GM12874 (cell line): ENCODE measurements at regions not wholly inside any gene's neighbourhood (a gene's known extent, or its start where the extent isn't known, plus 50 kb on each side); places are given as distances from the start of the nearest gene placed in this dataset.

Source experiments
- CTCF ChIP-seq: IDR thresholded peaks from 2 replicates; pipeline ENCODE4 v1.5.1; 2011; ENCODE audit warnings: low read depth, mild to moderate bottlenecking, control low read depth, low read length, moderate library complexity; ENCODE audit not compliant: insufficient read depth

- TF ChIP-seq CTCF, result no peak
Measured at GRCh38 chr7:152966189-152966588, 206.6 kb downstream of the ACTR3B start.

- TF ChIP-seq CTCF, result no peak
Measured at GRCh38 chr7:152967958-152968357, 208.4 kb downstream of the ACTR3B start.

- no peak for TF ChIP-seq CTCF
Measured at GRCh38 chr7:152968514-152968913, 209.0 kb downstream of the ACTR3B start.

- TF ChIP-seq CTCF, result no peak
Measured at GRCh38 chr7:152969335-152969734, 209.8 kb downstream of the ACTR3B start.

- TF ChIP-seq CTCF, result no peak
Measured at GRCh38 chr7:152969839-152970238, 210.3 kb downstream of the ACTR3B start.

- TF ChIP-seq CTCF, result no peak
Measured at GRCh38 chr7:152970481-152970880, 210.9 kb downstream of the ACTR3B start.

- no peak for TF ChIP-seq CTCF
Measured at GRCh38 chr7:152974577-152974976, 215.0 kb downstream of the ACTR3B start.

- no peak for TF ChIP-seq CTCF
Measured at GRCh38 chr7:152975076-152975475, 215.5 kb downstream of the ACTR3B start.
